ENCODE measurements at regions not wholly inside any gene's neighbourhood (a gene's known extent, or its start where the extent isn't known, plus 50 kb on each side); places are given as distances from the start of the nearest gene placed in this dataset.

DNA sequence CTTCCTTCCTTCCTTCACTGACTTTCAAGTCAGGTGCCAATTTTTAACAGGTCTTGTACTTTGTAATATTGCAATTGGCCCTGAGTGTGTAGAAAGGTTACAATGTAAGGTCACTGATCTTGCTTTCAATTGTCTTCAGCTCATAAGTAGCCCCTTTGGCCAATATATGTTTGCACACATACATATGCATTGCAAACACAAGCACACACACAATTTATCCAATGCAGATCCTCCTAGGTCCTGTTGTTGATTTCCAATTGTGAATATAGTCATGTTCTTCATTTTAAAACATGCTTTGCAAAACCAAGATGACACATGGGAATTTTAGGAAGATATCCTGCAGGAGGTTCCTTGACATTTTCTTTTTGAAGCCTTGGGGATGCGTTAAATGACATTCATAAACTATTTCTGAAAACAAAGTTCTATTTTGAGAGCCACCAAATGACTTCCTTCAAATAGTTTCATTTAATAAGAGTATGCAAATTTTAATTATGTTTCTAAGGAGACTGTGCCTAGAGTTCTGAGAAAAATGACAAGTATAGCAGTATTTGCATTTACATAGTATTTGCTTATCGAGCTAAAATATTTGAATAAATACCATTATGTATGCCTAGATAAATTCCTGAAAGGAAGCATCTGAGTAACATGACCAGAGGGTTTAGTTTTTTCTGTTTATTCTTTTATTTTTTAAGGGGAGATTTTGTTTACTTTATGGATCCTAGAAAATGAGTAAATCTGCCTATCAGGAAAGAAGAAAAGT is 117.1 kb upstream of the TMEFF2 start:
- no TSS peak for BruUV-seq (replicated peaks)
- RAD21 ChIA-PET (ENCODE audit: low non-redundant PET in 1 of 2, low total read pairs in 2 of 2, uncharacterized antibody in 2 of 2, unreplicated experiment in 2 of 2) = no interaction called here
- Histone ChIP-seq H2AFZ (ENCODE audit: low read depth, low read length, poor library complexity, severe bottlenecking) (no peak overlapping the region), H3K9me2 (ENCODE audit: insufficient read depth) (no peaks in the 10 kb centered on the region), H3K27ac (ENCODE audit: low read depth, low read length) (no peak overlapping the region), H4K20me1 (ENCODE audit: insufficient read depth) (no peaks in the 10 kb centered on the region), H3K4me2 (ENCODE audit: low read length) (no peak overlapping the region), H3K36me3 (ENCODE audit: control insufficient read depth in 1 of 2, insufficient read depth in 2 of 2, low read length in 2 of 2) (no peaks in the 10 kb centered on the region), H3K9me3 (ENCODE audit: control insufficient read depth in 1 of 2, insufficient read depth in 1 of 2, low read depth in 1 of 2, low read length in 2 of 2) (no peaks in the 10 kb centered on the region), H3K4me3 (replicated peaks in 1 of 2; ENCODE audit: low read depth in 1 of 2, low read length in 2 of 2) (no peak overlapping the region), H3K79me2 (ENCODE audit: insufficient read depth, low read length) (no peaks in the 10 kb centered on the region), H3K4me1 (ENCODE audit: control insufficient read depth in 1 of 2, insufficient read depth in 2 of 2, low read length in 2 of 2) (no peaks in the 10 kb centered on the region), H3K9ac (ENCODE audit: low read length) (no peak overlapping the region), H3K27me3 (ENCODE audit: insufficient read depth, low read length) (no peaks in the 10 kb centered on the region)
- no peak for TF ChIP-seq CEBPB (IDR thresholded peaks at IDR 0.05; ENCODE audit: low read depth)
- TF ChIP-seq, protein P1, sequence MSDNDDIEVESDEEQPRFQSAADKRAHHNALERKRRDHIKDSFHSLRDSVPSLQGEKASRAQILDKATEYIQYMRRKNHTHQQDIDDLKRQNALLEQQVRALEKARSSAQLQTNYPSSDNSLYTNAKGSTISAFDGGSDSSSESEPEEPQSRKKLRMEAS (IDR thresholded peaks at IDR 0.05) = no peak
- no peak for TF ChIP-seq POLR2A (IDR thresholded peaks at IDR 0.05; ENCODE audit: borderline replicate concordance, extremely low read depth, insufficient read depth, insufficient read length)
- TF ChIP-seq EZH2 (IDR thresholded peaks at IDR 0.05) = no peak
- TF ChIP-seq FOSL1 (IDR thresholded peaks at IDR 0.05; ENCODE audit: low read depth) = no peak
- TF ChIP-seq RAD21 (IDR thresholded peaks at IDR 0.05; ENCODE audit: low read depth) = no peak
- no peak for ATAC-seq
- no peak for DNase-seq (ENCODE audit: low read depth, low spot score)
- POLR2A ChIA-PET = no interaction called here
- CTCF ChIA-PET = no interaction called here
- intact Hi-C loops (cut with micrococcal nuclease) = no loop called here

DNA sequence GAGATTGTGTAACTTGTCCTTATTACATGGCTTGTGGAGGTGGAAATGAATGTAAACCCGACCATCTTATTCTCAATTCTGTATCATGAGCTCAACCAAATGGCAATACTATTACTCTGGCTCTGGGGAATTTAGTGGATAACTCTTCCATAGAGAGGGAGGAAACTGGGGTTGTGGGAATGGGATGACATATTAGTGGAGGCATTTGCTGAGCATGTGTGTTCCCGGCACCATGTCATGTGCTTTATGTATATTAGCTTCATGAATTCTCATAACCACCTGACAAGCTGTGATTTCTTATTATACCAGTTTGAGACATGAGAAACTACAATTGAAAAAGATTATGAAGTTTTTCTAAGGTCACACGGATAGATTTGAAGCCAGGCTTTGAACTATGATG is 112.8 kb upstream of the TMEFF2 start:
- DNase-seq (ENCODE audit: low read depth, low spot score) = no peak
- H3K9ac ChIP-seq (ENCODE audit: low read length) = no peak overlapping the region
- H3K36me3 ChIP-seq (ENCODE audit: control insufficient read depth in 1 of 2, insufficient read depth in 2 of 2, low read length in 2 of 2) = no peaks in the 10 kb centered on the region
- RAD21 ChIA-PET (ENCODE audit: low non-redundant PET in 1 of 2, low total read pairs in 2 of 2, uncharacterized antibody in 2 of 2, unreplicated experiment in 2 of 2) = no interaction called here
- ATAC-seq = no peak
- intact Hi-C loops (cut with micrococcal nuclease) = no loop called here
- no peaks in the 10 kb centered on the region for H4K20me1 ChIP-seq (ENCODE audit: insufficient read depth)
- H2AFZ ChIP-seq (ENCODE audit: low read depth, low read length, poor library complexity, severe bottlenecking) = no peak overlapping the region
- CTCF ChIA-PET = no interaction called here
- no peaks in the 10 kb centered on the region for H3K9me2 ChIP-seq (ENCODE audit: insufficient read depth)
- no peak overlapping the region for H3K27ac ChIP-seq (ENCODE audit: low read depth, low read length)
- no peaks in the 10 kb centered on the region for H3K79me2 ChIP-seq (ENCODE audit: insufficient read depth, low read length)
- no peaks in the 10 kb centered on the region for H3K4me1 ChIP-seq (ENCODE audit: control insufficient read depth in 1 of 2, insufficient read depth in 2 of 2, low read length in 2 of 2)
- no peaks in the 10 kb centered on the region for H3K9me3 ChIP-seq (ENCODE audit: control insufficient read depth in 1 of 2, insufficient read depth in 1 of 2, low read depth in 1 of 2, low read length in 2 of 2)
- no peak overlapping the region for H3K4me3 ChIP-seq (replicated peaks in 1 of 2; ENCODE audit: low read depth in 1 of 2, low read length in 2 of 2)
- no peak overlapping the region for H3K4me2 ChIP-seq (ENCODE audit: low read length)
- TF ChIP-seq JUND (IDR thresholded peaks at IDR 0.05) (no peak), CEBPB (IDR thresholded peaks at IDR 0.05; ENCODE audit: low read depth) (no peak), POLR2A (IDR thresholded peaks at IDR 0.05; ENCODE audit: borderline replicate concordance, extremely low read depth, insufficient read depth, insufficient read length) (no peak), ELF1 (IDR thresholded peaks at IDR 0.05; ENCODE audit: borderline replicate concordance, low read depth) (no peak), FOSL1 (IDR thresholded peaks at IDR 0.05; ENCODE audit: low read depth) (no peak), YY1 (IDR thresholded peaks at IDR 0.05; ENCODE audit: extremely low read depth, insufficient replicate concordance, low read depth, low read length) (no peak), ZFX (IDR thresholded peaks at IDR 0.05) (no peak), EGR1 (IDR thresholded peaks at IDR 0.05; ENCODE audit: low read depth) (no peak), RAD21 (IDR thresholded peaks at IDR 0.05; ENCODE audit: low read depth) (no peak), ZNF274 (IDR thresholded peaks at IDR 0.05; ENCODE audit: low read depth, low read length) (no peak), POLR2AphosphoS5 (IDR thresholded peaks at IDR 0.05; ENCODE audit: low read depth, low read length) (no peak)
- TF ChIP-seq, protein P2, sequence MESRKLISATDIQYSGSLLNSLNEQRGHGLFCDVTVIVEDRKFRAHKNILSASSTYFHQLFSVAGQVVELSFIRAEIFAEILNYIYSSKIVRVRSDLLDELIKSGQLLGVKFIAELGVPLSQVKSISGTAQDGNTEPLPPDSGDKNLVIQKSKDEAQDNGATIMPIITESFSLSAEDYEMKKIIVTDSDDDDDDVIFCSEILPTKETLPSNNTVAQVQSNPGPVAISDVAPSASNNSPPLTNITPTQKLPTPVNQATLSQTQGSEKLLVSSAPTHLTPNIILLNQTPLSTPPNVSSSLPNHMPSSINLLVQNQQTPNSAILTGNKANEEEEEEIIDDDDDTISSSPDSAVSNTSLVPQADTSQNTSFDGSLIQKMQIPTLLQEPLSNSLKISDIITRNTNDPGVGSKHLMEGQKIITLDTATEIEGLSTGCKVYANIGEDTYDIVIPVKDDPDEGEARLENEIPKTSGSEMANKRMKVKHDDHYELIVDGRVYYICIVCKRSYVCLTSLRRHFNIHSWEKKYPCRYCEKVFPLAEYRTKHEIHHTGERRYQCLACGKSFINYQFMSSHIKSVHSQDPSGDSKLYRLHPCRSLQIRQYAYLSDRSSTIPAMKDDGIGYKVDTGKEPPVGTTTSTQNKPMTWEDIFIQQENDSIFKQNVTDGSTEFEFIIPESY (IDR thresholded peaks at IDR 0.05; ENCODE audit: extremely low read depth, insufficient replicate concordance, low read length) = no peak
- BruUV-seq (replicated peaks) = no TSS peak
- POLR2A ChIA-PET = no interaction called here
- H3K27me3 ChIP-seq (ENCODE audit: insufficient read depth, low read length) = no peaks in the 10 kb centered on the region

All from HCT116 (cell line).